OCI-LY1 (cell line): ENCODE measurements at regions not wholly inside any gene's neighbourhood (a gene's known extent, or its start where the extent isn't known, plus 50 kb on each side); places are given as distances from the start of the nearest gene placed in this dataset.

ENCODE experiments used
- CTCF ChIP-seq: fragments of 200-600 bp; sonication (generic), shearing (Covaris generic); IDR thresholded peaks from 2 replicates; pipeline ENCODE4 v1.5.1; 2017; ENCODE audit warnings: mild to moderate bottlenecking, antibody characterized with exemption, low read length, moderate library complexity, mixed read lengths
- EZH2 ChIP-seq: fragments of 200-600 bp; sonication (generic), shearing (Covaris generic); IDR thresholded peaks from 2 replicates; pipeline ENCODE4 v1.8.0; 2017; ENCODE audit warnings: borderline replicate concordance, mixed run types, mild to moderate bottlenecking, antibody characterized with exemption, low read length, moderate library complexity, mixed read lengths

GRCh38 chr12:19891936-19892591 is 452.8 kb downstream of the AEBP2 start:
- TF ChIP-seq CTCF = no peak
- no peak for TF ChIP-seq EZH2
